ENCODE measurements at regions not wholly inside any gene's neighbourhood (a gene's known extent, or its start where the extent isn't known, plus 50 kb on each side); places are given as distances from the start of the nearest gene placed in this dataset.
"Not testable (repeated sequence)": the region's sequence is repeated elsewhere in the genome, so short reads cannot be mapped to it uniquely, and the experiment has no call there.

DNA sequence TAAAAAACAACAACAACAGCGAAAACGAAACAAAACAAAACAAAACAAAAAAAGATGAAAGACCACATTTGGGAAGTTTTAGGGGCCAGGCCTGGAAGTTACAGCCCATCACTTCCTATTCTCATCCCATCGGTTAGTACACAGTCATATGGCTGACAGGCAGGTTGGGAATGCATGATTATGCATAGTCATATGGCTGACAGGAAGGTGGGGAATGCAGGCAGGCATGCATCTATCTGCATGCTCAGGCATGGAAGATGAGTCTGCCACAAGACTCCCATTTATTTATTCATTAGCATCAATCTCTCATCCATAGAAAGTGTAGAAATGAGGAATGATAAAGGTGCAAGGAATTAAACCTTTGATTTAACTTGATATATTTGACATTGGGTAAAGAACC, 325.3 kb upstream of the MEX3C start:
- no peak for DNase-seq (ENCODE audit: low spot score)

DNA sequence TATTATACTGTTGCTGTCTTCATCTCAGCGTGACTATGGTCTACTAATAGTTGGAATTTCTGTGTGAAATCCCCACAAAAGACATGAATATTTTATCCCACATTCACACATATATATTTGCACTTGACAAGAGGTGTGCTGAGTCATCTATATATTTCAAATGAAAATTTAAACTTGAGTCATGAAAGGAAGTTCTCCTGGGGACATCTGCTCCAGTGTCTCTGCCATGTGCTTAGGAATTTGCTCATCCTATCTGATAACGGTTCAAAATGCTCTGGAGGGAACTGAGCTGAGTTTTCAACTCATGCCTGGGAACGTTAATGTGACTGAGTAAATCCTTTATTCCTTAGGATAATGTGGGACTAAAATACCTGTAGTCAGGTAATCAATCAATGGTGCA, 326.2 kb upstream of the MEX3C start:
- no peak for DNase-seq (ENCODE audit: low spot score)

DNA sequence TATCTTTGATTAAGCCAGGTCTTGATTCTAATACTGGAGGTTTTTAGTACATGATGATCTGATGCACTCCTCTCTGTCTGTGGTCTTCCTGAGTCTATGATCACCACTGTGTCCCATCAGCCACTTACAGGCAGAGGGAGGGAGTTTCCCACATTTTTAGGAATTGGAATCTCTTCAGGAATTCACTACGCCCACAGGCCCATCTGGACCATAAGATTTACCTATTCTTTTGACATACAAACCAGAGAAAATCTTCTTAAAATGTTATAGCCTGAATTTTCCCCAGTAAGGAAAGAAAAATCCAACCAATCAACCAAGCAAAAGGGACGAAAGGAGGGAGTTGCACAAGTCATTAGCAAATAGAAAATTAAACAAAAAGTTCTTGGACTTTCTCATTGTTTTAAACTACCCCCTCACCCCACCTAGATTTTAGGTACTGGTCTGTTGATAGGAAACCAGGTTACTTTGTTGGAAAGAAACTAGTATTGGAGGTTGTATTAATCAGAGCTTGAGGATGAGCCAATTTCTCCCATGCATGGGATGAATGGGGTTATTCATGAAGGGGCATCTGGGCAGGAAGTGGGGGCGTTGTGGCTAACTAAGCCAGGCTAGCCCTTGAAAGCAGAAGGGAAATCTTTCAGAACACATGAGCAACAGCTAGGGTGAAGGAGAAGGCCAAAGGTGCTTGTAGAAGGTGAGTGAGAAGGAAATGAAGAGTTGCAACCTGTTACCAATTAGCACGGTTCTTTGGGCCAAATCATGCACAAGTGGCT, 328.2 kb upstream of the MEX3C start:
- DNase-seq (ENCODE audit: low spot score) = no peak

DNA sequence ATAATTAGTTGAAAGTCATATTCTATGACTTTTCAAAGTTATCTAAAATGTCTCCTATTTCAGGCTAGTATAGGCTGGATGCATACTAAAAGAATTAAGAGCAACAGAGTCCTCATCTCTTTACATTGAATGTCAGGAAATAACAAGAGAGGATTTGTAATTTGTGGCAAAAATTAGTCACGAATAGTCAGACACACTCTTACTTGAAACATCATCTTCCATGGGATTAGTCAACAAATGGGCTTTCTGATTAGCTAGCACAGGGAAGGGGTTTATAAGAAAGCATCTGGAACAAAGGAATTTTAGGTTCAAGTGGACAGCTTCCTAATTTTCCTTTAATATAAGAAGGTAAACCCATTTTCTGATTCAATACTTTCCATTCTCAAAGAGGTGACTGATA, 330.3 kb upstream of the MEX3C start:
- DNase-seq (ENCODE audit: low spot score) = no peak

DNA sequence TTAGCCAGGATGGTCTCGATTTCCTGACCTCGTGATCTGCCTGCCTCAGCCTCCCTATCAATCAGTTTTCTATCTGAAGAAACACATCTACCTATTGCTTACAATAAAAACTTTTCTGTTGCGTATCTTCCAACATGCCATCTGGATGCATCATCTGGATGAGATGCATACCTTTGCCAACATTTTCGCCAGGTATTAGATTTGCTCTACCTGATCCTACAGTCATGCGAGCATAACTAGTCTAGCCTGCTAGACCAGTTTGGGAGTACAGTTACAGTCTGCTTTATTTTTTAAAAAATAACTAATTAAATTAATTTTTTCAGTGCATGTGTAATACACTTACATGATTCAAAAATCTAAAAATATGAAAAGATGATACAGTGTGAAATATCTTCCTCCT, 334.0 kb upstream of the MEX3C start:
- DNase-seq (ENCODE audit: low spot score) = no peak

DNA sequence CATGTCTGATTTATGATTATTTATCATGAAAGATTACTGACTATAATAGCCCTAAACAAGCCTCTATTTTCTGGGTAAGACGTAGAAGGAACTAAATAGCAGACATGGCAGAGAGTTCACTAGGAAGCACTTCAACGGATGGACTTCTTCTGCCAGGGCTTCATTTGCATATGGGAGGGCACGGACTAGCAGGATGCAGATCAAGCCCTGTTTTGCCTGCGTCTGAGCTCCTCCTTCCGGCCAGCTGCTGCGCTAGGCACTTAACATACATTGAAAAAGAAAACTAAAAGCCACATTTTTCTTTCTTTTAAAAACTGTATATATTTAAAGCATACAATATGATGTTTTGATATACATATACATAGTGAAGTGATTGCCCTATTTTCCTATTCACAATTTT, 340.0 kb upstream of the MEX3C start:
- no peak for DNase-seq (ENCODE audit: low spot score)

DNA sequence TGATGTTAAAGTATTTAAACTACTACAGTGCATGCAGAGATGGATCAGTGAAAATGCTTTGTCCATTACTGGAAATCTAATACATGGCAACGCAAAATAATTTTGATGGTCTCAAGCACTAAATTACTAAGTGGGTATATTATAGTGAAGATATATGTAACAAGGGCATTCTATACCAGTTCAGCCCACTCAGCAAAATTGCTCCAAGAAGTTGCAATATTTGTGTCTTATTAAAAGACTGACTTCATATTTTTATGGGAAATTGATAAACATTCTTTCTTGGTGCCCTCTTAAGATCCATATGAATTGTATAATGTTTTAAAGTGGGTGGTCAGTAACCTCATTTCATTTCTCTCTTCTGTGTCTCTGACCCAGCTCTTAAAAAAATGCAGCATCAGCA, 343.1 kb upstream of the MEX3C start:
- DNase-seq (ENCODE audit: low spot score) = no peak

DNA sequence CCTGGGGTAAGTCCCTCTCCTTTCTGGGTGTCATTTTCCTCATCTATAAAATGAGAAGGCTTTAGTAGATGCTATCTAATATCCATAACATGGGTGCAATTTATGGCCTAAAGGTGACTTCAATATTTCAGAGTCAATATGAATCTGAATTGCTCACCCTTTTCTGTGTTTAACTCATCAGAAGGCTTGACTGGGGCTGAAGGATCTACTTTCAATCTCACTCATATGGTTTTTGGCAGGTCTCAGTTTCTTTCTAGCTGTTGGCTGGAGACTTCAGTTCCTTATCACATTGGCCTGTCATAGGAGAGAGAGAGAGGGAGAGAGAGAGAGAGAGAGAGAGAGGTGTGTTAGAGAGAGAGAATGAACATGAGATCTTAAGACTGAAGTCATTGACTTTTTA, 343.7 kb upstream of the MEX3C start:
- DNase-seq (ENCODE audit: low spot score) = no peak

DNA sequence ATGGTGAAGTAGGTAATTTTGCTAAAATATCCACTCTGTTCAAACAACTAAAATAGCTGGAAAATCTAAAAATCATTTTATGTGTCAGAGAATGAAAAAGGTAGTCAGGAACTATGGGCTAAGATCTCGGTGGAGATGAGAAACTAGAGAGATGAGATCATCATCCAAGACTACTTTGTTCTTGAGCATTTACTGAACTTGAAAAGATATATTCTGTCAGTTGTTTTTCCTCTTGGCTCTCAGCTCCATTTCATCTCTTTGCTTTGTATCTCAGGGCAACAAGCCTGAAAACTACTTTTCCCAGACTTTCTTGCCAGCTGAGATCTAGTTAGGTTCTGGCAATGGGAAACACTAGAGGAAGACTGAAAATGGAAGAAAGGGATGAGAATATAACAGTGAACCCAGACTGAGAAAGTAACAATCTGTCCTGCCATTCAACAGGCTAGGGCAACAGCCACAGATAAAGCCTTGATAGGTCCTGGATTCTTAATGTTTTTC, 346.2 kb upstream of the MEX3C start:
- no peak for DNase-seq (ENCODE audit: low spot score)

DNA sequence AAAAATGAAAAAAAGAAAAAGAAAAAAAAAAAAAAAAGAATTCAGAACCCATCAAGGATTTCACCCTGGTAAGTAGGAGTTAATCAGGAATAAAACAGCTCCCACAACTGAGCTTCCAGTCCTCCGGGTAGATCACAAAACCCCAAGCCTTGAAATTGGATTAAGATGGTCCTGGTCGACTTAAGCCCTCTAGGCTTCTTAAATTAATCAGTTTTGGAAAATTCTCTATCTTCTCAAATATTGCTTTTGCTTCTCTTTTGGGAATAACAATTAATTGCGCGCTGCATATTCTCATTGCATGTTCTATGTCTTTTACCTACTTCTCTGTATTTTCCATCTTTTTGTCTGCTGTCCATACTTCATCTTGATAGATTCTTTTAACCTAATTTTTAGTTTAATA, 348.0 kb upstream of the MEX3C start:
- DNase-seq (ENCODE audit: low spot score) = no peak

DNA sequence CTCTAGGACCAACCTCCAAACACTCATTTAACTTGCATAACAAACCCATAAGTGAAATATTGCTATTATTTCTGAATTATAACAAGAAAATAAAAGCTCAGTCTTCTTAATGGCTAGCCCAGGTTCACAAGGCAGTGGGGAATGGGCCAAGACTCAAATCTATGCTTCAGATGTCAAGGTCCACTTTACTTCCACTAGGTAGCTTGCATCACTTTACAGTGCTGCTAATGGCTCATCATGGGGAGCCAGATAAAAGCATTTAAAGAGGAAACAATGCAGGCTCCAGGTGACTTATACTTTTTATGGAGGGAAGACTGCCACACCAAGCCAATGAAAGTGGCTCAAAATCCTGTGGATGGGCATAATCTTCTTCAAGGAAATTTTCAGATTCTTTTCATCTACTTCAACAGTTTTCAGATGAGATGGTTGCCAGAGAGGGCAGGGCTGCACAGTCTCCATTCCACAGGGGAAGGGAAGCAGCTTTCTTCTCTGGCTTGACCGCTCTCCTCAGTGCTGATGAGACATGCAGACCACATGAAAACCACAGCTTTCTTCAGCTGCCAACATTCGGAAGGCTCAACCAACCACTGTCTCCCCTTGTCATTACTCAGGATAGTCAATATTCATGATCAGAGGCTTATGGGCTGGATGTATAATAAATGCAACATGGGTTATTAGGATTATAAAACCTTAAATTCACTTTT, 361.9 kb upstream of the MEX3C start:
- no peak for DNase-seq (ENCODE audit: low spot score)

DNA sequence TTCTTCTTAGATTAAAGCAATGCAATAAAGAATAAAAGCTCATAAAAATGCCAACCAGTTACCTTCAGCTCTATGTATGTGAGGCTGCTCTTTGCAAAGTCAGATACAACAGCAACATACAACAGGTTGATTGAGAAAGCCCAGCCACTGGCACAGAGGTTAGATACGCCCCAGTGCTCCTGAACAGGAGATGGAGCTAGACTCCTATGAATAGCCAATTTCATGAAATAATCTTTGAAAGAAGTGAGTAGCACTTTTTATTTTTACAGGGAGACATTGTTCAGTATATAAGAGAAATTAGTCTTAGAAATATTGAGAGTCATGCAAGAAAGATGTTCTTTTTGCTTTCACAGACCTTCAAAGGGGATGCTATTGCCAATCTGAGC, 362.4 kb upstream of the MEX3C start:
- no peak for DNase-seq (ENCODE audit: low spot score)

DNA sequence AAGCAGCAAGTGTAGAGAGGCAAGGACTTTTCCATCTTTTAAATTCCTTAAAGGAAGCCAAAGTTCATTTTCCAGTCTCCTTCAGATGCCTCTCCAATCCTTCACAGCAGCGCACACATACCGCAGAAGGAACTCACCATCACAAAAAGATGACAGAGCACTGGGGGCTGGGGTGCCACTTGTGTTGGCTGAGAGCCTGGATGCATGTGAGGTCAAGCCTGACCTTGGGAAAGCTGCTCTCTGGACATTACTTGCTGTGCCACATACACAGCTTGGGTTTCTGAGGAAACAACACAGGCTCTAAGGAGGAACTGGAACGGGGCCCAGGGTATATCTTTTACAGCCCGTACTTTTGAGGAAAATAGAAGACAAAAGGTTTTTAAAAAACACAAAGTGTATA, 364.3 kb upstream of the MEX3C start:
- no peak for DNase-seq (ENCODE audit: low spot score)

DNA sequence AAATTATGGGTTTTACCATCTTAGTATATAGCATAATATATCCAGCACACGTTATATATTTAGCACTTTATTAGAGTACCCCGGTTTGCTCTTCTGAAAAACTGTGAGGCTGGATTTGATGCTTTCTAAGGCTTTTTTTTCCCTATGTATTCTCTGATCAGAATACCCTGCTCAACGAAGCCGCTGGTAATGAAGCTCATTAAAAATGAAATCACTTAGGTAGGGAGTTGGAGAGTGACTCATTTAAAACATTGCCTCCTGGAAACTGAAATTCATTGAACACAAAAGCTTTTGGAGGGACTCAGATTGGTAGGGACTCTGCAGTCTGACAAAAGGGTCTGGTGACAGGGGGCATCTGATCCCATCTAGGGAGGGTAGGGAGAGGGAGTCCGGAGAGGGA, 365.4 kb upstream of the MEX3C start:
- no peak for DNase-seq (ENCODE audit: low spot score)

DNA sequence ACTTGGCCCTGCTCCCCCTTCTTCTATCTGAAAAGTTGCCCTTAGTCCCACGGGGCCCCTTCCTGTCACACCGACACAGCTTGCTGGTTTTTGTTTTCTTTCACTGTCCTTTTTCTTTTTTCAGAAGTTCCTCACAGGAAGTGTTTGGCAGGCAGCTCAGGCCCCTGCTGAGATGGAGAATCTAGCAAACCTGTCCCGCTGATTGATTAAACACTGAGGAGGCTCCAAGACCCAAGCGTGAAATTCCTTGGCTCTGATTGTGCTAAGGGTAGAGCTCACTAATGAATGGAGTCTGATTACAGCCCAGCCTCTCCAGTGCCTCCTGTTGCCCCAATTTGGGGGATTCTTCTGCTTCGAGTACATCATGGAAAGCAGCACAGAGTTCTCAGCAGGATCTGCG, 365.9 kb upstream of the MEX3C start:
- no peak for DNase-seq (ENCODE audit: low spot score)

DNA sequence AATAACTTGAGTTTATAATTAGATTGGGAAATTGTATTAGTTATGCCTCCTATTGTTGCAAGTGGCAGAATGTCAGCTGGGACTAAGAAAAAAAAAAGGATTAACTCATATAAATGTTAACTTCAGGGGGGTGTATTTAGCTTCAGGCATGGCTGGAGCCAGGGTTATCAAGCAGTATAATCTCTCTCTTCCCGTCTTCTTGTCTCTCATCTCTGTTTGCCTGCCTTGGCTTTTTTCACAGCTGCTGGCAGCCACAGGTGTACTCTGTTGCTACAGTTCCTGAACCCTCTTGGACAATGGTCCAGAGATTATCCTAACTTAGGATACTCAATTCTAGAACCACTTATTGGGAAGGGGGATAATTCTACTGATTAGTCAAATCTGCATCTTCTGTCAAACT, 370.7 kb upstream of the MEX3C start:
- no peak for DNase-seq (ENCODE audit: low spot score)

DNA sequence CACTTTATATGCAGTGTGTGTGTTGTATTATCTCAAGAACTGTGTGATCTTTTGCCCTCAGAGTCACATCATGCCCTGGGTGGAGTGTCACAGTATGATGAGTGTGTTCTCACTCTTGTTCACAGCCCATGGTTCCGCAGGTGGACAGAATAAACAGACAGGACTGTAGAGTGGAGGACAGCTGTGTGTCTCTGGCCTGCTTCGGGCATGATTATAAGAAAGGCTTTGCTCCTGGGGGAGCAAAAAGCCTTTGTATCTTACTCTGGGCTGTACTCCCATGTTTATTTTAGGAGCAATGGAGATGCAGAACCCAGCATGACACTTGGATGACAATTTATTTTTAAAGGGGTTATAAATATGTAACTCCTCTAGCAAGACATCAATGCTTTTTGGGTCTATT, 371.7 kb upstream of the MEX3C start:
- DNase-seq (ENCODE audit: low spot score) = no peak

DNA sequence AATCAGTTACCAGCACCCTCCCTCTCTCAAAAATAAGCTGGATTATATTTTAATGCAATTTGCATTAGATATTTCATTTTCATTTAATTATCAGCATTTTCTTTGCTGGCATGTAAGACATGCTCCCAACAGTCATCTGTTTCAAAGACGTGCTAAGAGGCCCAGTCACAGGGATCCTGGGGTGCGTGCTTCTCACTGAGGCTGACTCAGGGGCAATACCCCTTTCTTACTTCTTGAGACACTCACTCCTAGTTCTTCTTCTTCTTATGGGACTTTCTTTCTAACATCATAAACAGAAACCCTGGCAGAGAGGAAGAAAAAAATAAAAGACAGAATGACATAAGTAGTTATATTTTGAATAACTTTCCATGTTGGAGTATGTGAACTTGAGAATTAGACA, 372.1 kb upstream of the MEX3C start:
- DNase-seq (ENCODE audit: low spot score) = no peak

DNA sequence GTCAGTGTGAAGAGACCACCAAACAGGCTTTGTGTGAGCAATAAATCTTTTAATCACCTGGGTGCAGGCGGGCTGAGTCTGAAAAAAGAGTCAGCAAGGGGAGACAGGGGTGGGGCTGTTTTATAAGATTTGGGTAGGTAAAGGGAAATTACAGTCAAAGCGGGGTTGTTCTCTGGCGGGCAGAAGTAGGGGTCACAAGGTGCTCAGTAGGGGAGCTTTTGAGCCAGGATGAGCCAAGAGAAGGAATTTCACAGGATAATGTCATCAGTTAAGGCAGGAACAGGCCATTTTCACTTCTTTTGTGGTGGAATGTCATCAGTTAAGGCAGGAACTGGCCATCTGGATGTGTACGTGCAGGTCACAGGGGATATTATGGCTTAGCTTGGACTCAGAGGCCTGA, 372.6 kb upstream of the MEX3C start:
- not testable (repeated sequence) for DNase-seq (ENCODE audit: low spot score)

DNA sequence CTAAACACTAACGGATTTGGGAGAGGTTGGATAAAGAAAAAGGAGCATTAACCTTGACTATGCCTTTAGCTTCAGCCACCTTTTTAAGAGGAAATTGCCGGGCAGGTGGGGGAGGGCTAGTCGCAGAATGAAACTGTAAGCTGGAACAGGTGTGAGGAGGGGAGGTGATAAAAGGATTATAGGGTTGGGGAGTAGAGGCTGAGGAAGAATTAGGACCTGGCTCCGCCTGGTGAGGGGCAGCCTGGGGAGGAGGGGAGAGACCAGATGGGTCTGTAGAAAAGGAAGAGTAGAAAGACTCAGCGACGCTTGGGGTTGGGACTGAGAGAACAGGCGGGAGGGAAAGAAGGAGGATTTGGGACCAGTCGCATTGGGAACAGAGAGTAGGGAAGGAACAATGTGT, 376.4 kb upstream of the MEX3C start:
- DNase-seq (ENCODE audit: low spot score) = not testable (repeated sequence)

DNA sequence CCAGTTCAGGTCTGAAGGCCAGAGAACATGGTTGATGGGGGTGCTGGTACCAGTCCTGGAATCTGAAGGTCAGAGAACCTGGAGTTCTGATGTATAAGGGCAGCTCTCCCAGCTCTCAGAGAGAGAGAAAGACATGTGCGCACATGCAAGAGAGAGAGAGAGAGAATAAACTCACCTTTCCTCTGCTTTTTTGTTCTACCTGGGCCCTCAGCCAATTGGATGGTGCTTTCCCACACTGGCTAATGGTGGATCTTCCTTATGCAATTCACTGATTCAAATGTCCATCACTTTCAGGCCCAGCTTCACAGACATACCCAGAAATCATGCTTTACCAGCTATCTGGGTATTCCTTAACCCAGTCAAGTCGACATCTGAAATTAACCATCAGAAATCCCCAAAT, 377.7 kb upstream of the MEX3C start:
- no peak for DNase-seq (ENCODE audit: low spot score)

DNA sequence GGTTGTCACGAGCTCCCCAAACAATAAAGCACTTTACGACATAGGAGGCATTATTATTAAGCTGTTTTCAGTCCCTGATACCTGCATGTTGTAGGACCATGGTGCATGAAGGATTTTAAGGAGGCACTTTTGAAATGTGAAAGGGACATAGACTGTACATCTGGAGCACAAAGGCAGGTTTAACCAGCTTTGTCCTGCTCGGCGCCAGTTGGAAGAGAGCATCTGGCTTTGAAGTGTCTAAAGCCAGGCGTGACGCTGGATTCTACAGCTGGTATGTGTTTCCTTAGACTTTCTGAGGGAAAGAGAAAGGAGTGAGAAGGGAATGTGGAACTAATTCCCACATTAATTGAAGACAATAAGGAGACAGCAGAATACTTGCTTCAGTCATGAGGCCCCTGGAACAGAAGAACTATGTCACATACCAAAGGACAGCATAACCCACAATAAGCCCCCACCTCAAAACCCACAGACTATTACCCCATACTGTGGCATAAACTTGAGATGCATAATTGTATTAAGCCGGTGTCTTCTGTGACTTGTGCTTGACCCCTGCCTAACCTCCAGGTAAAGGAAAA, 381.0 kb upstream of the MEX3C start:
- no peak for DNase-seq (ENCODE audit: low spot score)

DNA sequence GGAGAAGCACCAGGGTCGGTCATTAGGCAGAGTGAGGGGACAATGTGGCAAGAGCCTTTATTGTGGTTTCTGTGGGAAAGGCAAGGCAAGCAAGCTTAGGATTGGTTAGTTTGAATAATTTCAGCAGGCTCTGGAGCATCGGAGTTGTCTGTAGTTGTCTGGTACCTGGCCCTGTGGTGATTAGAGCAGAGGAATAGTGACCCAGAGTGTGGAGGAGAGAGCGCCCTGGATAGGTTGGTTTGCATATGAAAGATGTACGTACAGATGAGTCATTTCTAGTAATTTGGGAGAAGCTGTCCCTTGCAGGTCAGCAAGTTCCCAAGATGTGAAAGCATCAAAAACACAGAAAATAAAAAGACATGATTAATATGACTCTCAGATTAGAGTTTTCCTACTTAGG, 383.1 kb upstream of the MEX3C start:
- no peak for DNase-seq (ENCODE audit: low spot score)

DNA sequence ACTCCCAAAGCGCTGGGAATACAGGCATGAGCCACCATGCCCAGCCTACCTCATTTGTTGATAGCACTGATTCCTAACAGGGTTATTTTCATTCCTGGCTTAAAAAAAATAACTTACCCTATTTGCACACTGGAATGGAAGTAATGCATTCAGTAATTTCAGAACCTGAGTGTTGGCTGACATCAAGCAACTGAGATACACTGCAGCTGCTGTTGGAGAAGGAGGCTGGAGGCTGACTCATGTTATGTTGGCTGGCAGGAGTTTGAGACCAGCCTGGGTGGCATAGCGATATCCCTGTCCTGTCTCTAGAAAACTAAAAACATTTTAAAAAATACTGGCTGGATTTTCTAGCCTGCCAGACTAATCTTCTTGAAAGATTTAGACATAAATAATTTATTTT, 385.1 kb upstream of the MEX3C start:
- no peak for DNase-seq (ENCODE audit: low spot score)

Measured in hematopoietic multipotent progenitor cell treated with erythropoietin and hydrocortisone succinate and interleukin-3 and kit ligand, for 17 days (in vitro differentiated cells).